Suprapubic skin (tissue), 4 donors: ENCODE measurements at regions not wholly inside any gene's neighbourhood (a gene's known extent, or its start where the extent isn't known, plus 50 kb on each side); places are given as distances from the start of the nearest gene placed in this dataset.

Experiments used
- DNase-seq, 2 donors: peaks; one replicate each; pipeline ENCODE4 v3.0.0-alpha.2; 2019; ENCODE audit warnings: low spot score in 2 of 2
- H3K27ac ChIP-seq: fragments of 200-600 bp; sonication (generic); one replicate; pipeline ENCODE4 v1.5.1; 2019
- H3K27me3 ChIP-seq: fragments of 200-600 bp; sonication (generic); one replicate; pipeline ENCODE4 v1.5.1; 2019
- H3K36me3 ChIP-seq: fragments of 200-600 bp; sonication (generic); one replicate; pipeline ENCODE4 v1.5.1; 2019
- H3K4me1 ChIP-seq: fragments of 200-600 bp; sonication (generic); one replicate; pipeline ENCODE4 v1.5.1; 2019
- H3K4me3 ChIP-seq: fragments of 200-600 bp; sonication (generic); one replicate; pipeline ENCODE4 v1.5.1; 2019; ENCODE audit warnings: mild to moderate bottlenecking
- H3K9me3 ChIP-seq: fragments of 200-600 bp; sonication (generic); one replicate; pipeline ENCODE4 v1.5.1; 2019
- EP300 ChIP-seq: sonication (generic); formaldehyde crosslinking; IDR thresholded peaks from one replicate; pipeline ENCODE4 v1.6.1; 2017; ENCODE audit warnings: antibody characterized with exemption
- POLR2A ChIP-seq, 2 donors: fragments of 450-650 bp; IDR thresholded peaks; one replicate each; pipeline ENCODE4 v1.6.1; 2017; ENCODE audit warnings: antibody characterized with exemption in 2 of 2, mild to moderate bottlenecking in 2 of 2, moderate library complexity in 2 of 2
- POLR2AphosphoS5 ChIP-seq, 3 donors: sonication (generic); formaldehyde crosslinking; IDR thresholded peaks; one replicate each; pipeline ENCODE4 v1.6.1; 2017; ENCODE audit warnings: antibody characterized with exemption in 3 of 3
- WGBS: methylation state at CpG from one replicate; pipeline ENCODE4 v1.1.5; 2018; 5-methylcytosine and 5-hydroxymethylcytosine counted together
- TF ChIP-seq, protein P1 (sequence below), 2 donors: fragments of 200-600 bp in 1 of 2; fragments of 450-650 bp in 1 of 2; sonication (generic) in 1 of 2; IDR thresholded peaks; one replicate each; pipeline ENCODE4 v1.5.1; 2016 to 2019; ENCODE audit warnings: antibody characterized with exemption in 2 of 2, mild to moderate bottlenecking in 1 of 2, moderate library complexity in 1 of 2

GRCh38 chr14:44576356-44576755 is 69.3 kb upstream of the FSCB start:
- peaks cover 9% of the 10 kb centered on the region for H3K9me3 ChIP-seq
- no peak overlapping the region for H3K27ac ChIP-seq
- H3K36me3 ChIP-seq = no peaks in the 10 kb centered on the region
- no peak overlapping the region for H3K4me3 ChIP-seq
- H3K4me1 ChIP-seq = no peaks in the 10 kb centered on the region
- no peaks in the 10 kb centered on the region for H3K27me3 ChIP-seq
- TF ChIP-seq POLR2AphosphoS5 (IDR thresholded peaks at IDR 0.05) (no peak), POLR2A (IDR thresholded peaks at IDR 0.05) (no peak), EP300 (no peak)
- TF ChIP-seq, protein P1, sequence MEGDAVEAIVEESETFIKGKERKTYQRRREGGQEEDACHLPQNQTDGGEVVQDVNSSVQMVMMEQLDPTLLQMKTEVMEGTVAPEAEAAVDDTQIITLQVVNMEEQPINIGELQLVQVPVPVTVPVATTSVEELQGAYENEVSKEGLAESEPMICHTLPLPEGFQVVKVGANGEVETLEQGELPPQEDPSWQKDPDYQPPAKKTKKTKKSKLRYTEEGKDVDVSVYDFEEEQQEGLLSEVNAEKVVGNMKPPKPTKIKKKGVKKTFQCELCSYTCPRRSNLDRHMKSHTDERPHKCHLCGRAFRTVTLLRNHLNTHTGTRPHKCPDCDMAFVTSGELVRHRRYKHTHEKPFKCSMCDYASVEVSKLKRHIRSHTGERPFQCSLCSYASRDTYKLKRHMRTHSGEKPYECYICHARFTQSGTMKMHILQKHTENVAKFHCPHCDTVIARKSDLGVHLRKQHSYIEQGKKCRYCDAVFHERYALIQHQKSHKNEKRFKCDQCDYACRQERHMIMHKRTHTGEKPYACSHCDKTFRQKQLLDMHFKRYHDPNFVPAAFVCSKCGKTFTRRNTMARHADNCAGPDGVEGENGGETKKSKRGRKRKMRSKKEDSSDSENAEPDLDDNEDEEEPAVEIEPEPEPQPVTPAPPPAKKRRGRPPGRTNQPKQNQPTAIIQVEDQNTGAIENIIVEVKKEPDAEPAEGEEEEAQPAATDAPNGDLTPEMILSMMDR (IDR thresholded peaks at IDR 0.05) = no peak
- DNase-seq = no peak

- TF ChIP-seq EP300 = no peak
- no peak for TF ChIP-seq POLR2AphosphoS5 (IDR thresholded peaks at IDR 0.05)
- TF ChIP-seq POLR2A (IDR thresholded peaks at IDR 0.05) = no peak
- TF ChIP-seq, protein P1 (IDR thresholded peaks at IDR 0.05) = no peak
Observed at GRCh38 chr14:44567997-44568396, 60.9 kb upstream of the FSCB start.

DNA sequence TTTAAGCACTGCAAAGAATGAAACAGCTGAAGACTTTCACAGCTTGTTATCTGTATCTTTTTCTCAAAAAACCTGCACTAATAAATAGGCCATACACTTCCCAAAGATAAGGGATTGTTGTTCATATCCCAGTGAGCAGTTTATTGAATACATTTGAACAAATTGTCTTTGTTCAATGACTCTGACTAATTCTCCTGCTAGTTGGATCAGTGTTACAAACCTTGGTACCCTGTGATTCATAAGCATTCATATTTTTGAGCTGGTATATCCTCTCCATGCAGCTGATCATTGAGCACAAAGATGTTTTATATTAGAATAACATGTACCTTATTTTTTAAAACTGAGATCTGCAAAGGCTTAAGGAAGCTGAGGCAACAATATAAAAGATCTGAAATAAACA is 58.9 kb upstream of the FSCB start:
- Histone ChIP-seq H3K36me3 (no peaks in the 10 kb centered on the region), H3K27me3 (no peaks in the 10 kb centered on the region), H3K4me3 (no peak overlapping the region), H3K27ac (no peak overlapping the region), H3K4me1 (no peaks in the 10 kb centered on the region), H3K9me3 (peaks cover 9% of the 10 kb centered on the region)
- TF ChIP-seq POLR2AphosphoS5 (IDR thresholded peaks at IDR 0.05) = no peak
- no peak for TF ChIP-seq POLR2A (IDR thresholded peaks at IDR 0.05)
- TF ChIP-seq EP300 = no peak
- TF ChIP-seq, protein P1 (IDR thresholded peaks at IDR 0.05) = no peak
- DNase-seq = no peak

More at GRCh38 chr14:44567997-44568396, 60.9 kb upstream of the FSCB start:
- Histone ChIP-seq H3K9me3 (peaks cover 9% of the 10 kb centered on the region), H3K27ac (no peak overlapping the region), H3K36me3 (no peaks in the 10 kb centered on the region), H3K4me1 (no peaks in the 10 kb centered on the region), H3K4me3 (no peak overlapping the region), H3K27me3 (no peaks in the 10 kb centered on the region)
- DNase-seq = no peak
- WGBS = 83% methylated on average over 1 of the region's 1 CpG

DNA sequence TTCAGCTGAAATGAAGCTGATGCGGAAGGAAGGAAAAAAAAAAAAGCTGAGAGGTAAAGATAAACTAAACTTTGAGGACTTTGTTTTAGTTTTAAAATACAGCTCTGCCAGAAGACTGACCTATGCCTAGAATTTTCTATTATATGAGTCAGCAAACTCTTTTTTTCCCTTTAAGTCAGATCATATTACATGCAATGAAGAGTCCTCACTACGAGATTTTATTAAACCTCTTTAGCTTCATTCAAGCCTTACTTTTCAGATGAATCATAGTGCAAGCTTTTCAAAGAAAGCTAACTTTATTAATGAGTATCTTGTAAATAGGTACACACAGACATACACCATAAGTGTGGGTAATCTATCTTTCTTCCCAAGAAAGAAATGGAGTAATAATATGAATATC is 57.8 kb upstream of the FSCB start:
- no peak for DNase-seq
- WGBS = 54% methylated on average over 2 of the region's 2 CpGs
- Histone ChIP-seq H3K9me3 (peaks cover 9% of the 10 kb centered on the region), H3K36me3 (no peaks in the 10 kb centered on the region), H3K4me3 (no peak overlapping the region), H3K27ac (no peak overlapping the region), H3K27me3 (no peaks in the 10 kb centered on the region), H3K4me1 (no peaks in the 10 kb centered on the region)
- no peak for TF ChIP-seq EP300
- TF ChIP-seq POLR2AphosphoS5 (IDR thresholded peaks at IDR 0.05) = no peak
- TF ChIP-seq, protein P1 (IDR thresholded peaks at IDR 0.05) = no peak
- no peak for TF ChIP-seq POLR2A (IDR thresholded peaks at IDR 0.05)
